K562 (cell line): ENCODE measurements at regions not wholly inside any gene's neighbourhood (a gene's known extent, or its start where the extent isn't known, plus 50 kb on each side); places are given as distances from the start of the nearest gene placed in this dataset.

Source experiments
- ATAC-seq: fragments of 200-7000 bp; cut with Tn5 transposase; 3 replicates; pipeline ENCODE4 v1.9.1; 2020; ENCODE audit warnings: moderate library complexity
- BruUV-seq: library from RNA; stranded (reverse); fragments of 400-500 nt; replicated peaks from 2 replicates; lab custom pipeline; 2021; lab: Mats Ljungman, UMichigan
- CTCF ChIA-PET: fragments of 300-600 bp; formaldehyde crosslinking; extraction: SDS; loops from one replicate; lab custom pipeline; 2021; ENCODE audit warnings: low intra/inter-chr PET ratio; lab: Yijun Ruan, JAX
- POLR2A ChIA-PET: fragments of 300-600, 350-650 bp; sonication (Branson Sonifier 250); formaldehyde crosslinking; extraction: SDS; loops from one replicate; lab custom pipeline; 2021; ENCODE audit warnings: antibody characterized with exemption, inconsistent platforms; lab: Yijun Ruan, JAX
- DNase-seq, 4 experiments: peaks; one replicate each; pipeline versions ENCODE4 v3.0.0 to v3.0.0-alpha.2; 2011 to 2018; ENCODE audit warnings: low spot score in 3 of 4, mixed read lengths in 3 of 4; ENCODE audit errors: extremely low read depth in 1 of 4
- FAIRE-seq: peaks from 2 replicates; lab custom pipeline; 2011; peaks lifted over from hg19 to GRCh38; lab: Jason Lieb, UNC
- H2AFZ ChIP-seq: 2 replicates; pipeline ENCODE4 v1.6.0; 2011; ENCODE audit warnings: low read depth, low read length, control low read depth, inconsistent platforms
- H3K27ac ChIP-seq: fragments of 200-600 bp; 3 replicates; pipeline ENCODE4 v1.8.0; 2011; ENCODE audit warnings: low read depth, mild to moderate bottlenecking, control low read depth, inconsistent platforms, low read length, moderate library complexity, mixed read lengths; ENCODE audit errors: extremely low read depth
- H3K27me3 ChIP-seq, 2 experiments: fragments of 300-600 bp in 1 of 2; 2 replicates in 1 of 2; 3 replicates in 1 of 2; pipeline versions ENCODE4 v1.6.0 to v1.8.0; 2011; ENCODE audit warnings: inconsistent platforms in 2 of 2, low read length in 2 of 2, mild to moderate bottlenecking in 1 of 2, mixed read lengths in 1 of 2, moderate library complexity in 1 of 2; ENCODE audit not compliant: control insufficient read depth in 2 of 2, insufficient read depth in 2 of 2
- H3K36me3 ChIP-seq: fragments of 300-600 bp; 3 replicates; pipeline ENCODE4 v1.8.0; 2011; ENCODE audit warnings: mild to moderate bottlenecking, low read length, inconsistent platforms; ENCODE audit not compliant: control insufficient read depth, insufficient read depth
- H3K4me1 ChIP-seq, 2 experiments: fragments of 200-600 bp in 1 of 2; replicated peaks in 1 of 2; 2 replicates in 1 of 2; 3 replicates in 1 of 2; pipeline versions ENCODE4 v1.5.1 to v1.8.0; 2011; ENCODE audit warnings: inconsistent platforms in 2 of 2, low read length in 2 of 2, mild to moderate bottlenecking in 1 of 2, mixed read lengths in 1 of 2, moderate library complexity in 1 of 2; ENCODE audit not compliant: control insufficient read depth in 2 of 2, insufficient read depth in 2 of 2
- H3K4me2 ChIP-seq: 2 replicates; pipeline ENCODE4 v1.6.1; 2011; ENCODE audit warnings: low read length, control low read depth, inconsistent platforms, mixed read lengths; ENCODE audit not compliant: insufficient read depth
- H3K4me3 ChIP-seq: fragments of 200-600 bp; sonication (generic), shearing (Covaris generic); 2 replicates; pipeline ENCODE4 v1.5.1; 2016; ENCODE audit warnings: control low read depth, inconsistent platforms
- H3K79me2 ChIP-seq: fragments of 200-600 bp; 3 replicates; pipeline ENCODE4 v1.8.0; 2011; ENCODE audit warnings: low read length, inconsistent platforms; ENCODE audit not compliant: control insufficient read depth, insufficient read depth
- H3K9ac ChIP-seq, 2 experiments: 2 replicates each; pipeline versions ENCODE4 v1.6.0 to v1.6.1; 2011; ENCODE audit warnings: low read depth in 2 of 2, low read length in 2 of 2, control low read depth in 1 of 2, inconsistent platforms in 1 of 2, mild to moderate bottlenecking in 1 of 2, mixed read lengths in 1 of 2; ENCODE audit not compliant: insufficient read depth in 1 of 2
- H3K9me1 ChIP-seq: one replicate; pipeline ENCODE4 v1.6.0; 2011; ENCODE audit warnings: inconsistent platforms, mild to moderate bottlenecking, low read length, moderate library complexity; ENCODE audit not compliant: control insufficient read depth, insufficient read depth
- H3K9me3 ChIP-seq: replicated peaks from 2 replicates; pipeline ENCODE4 v1.5.1; 2011; ENCODE audit warnings: low read depth, low read length, inconsistent platforms; ENCODE audit not compliant: control insufficient read depth, insufficient read depth
- H4K20me1 ChIP-seq: replicated peaks from 2 replicates; pipeline ENCODE4 v1.6.1; 2011; ENCODE audit warnings: low read length, inconsistent platforms, mixed read lengths; ENCODE audit not compliant: control insufficient read depth, insufficient read depth
- CBX3 ChIP-seq, 2 experiments: IDR thresholded peaks; 1 replicate in 1 of 2; 2 replicates in 1 of 2; pipeline ENCODE4 v1.6.1; 2012; ENCODE audit warnings: inconsistent platforms in 2 of 2, low read length in 2 of 2, borderline replicate concordance in 1 of 2, control low read depth in 1 of 2
- CREBBP ChIP-seq: IDR thresholded peaks from one replicate; pipeline ENCODE4 v1.6.1; 2012; ENCODE audit warnings: low read depth, mild to moderate bottlenecking, control low read depth, inconsistent platforms, low read length
- FOSL1 ChIP-seq: fragments of 200-800 bp; sonication (Bioruptor generic); conservative IDR thresholded peaks from 2 replicates; pipeline ENCODE4 v1.6.1; 2016; ENCODE audit warnings: missing genetic modification characterization, missing compliant biosample characterization
- HBP1 ChIP-seq: fragments of 450-650 bp; formaldehyde crosslinking; IDR thresholded peaks from 2 replicates; pipeline ENCODE4 v1.4.0; 2022; ENCODE audit warnings: missing genetic modification characterization
- NELFE ChIP-seq: IDR thresholded peaks from 2 replicates; pipeline ENCODE4 v1.6.1; 2011; ENCODE audit warnings: mild to moderate bottlenecking; ENCODE audit not compliant: insufficient read depth, insufficient read length
- POLR2AphosphoS2 ChIP-seq: IDR thresholded peaks from 2 replicates; pipeline ENCODE4 v1.6.1; 2012; ENCODE audit warnings: low read length, improper control_type of control experiment
- TCF7L2 ChIP-seq: fragments of 150-350 bp; IDR thresholded peaks from 2 replicates; pipeline ENCODE4 v1.6.1; 2016; ENCODE audit warnings: low read depth, mild to moderate bottlenecking, low read length, moderate library complexity
- TFAP4 ChIP-seq: sonication (generic); formaldehyde crosslinking; IDR thresholded peaks from 2 replicates; pipeline ENCODE4 v1.8.0; 2022; ENCODE audit warnings: missing genetic modification reagents, mild to moderate bottlenecking, moderate library complexity, borderline replicate concordance
- ZBTB2 ChIP-seq: fragments of 450-650 bp; IDR thresholded peaks from 2 replicates; pipeline ENCODE4 v1.6.1; 2016; ENCODE audit warnings: antibody characterized with exemption
- WGBS: fragments of 100-300 bp; shearing (Covaris generic); methylation state at CpG from one replicate; pipeline ENCODE4 v1.1.6; 2016; ENCODE audit warnings: low coverage, mixed read lengths; ENCODE audit not compliant: insufficient coverage; ENCODE audit errors: missing lambda C conversion rate; 5-methylcytosine and 5-hydroxymethylcytosine counted together
- in situ Hi-C: fragments of 300-500 bp; cut with MboI; formaldehyde crosslinking; loops from 4 replicates; pipeline ENCODE4 v1.15.0; 2018; ENCODE audit warnings: inconsistent platforms, mixed read lengths
- intact Hi-C: fragments of 100-400 bp; cut with micrococcal nuclease; formaldehyde crosslinking; loops from 2 replicates; pipeline ENCODE4 v1.14.2; 2022

GRCh38 chr18:2168022-2168421 lies 403.3 kb downstream of the METTL4 start:
- Histone ChIP-seq H3K4me2 (no peak overlapping the region), H3K4me1 (no peaks in the 10 kb centered on the region), H3K27me3 (no peaks in the 10 kb centered on the region), H3K27ac (no peak overlapping the region), H3K9me1 (no peaks in the 10 kb centered on the region), H4K20me1 (no peaks in the 10 kb centered on the region), H3K9ac (no peak overlapping the region), H3K79me2 (no peaks in the 10 kb centered on the region), H3K4me3 (no peak overlapping the region)
- POLR2A ChIA-PET = no interaction called here
- DNase-seq = no peak
- intact Hi-C loops = no loop called here
- ATAC-seq = no peak
- no peak for FAIRE-seq
- no peak for TF ChIP-seq TCF7L2
- no peak for TF ChIP-seq FOSL1
- TF ChIP-seq ZBTB2 = no peak
- no peak for TF ChIP-seq NELFE
- no peak for TF ChIP-seq HBP1 (CRISPR knock-in tag)
- no peak for TF ChIP-seq POLR2AphosphoS2
- TF ChIP-seq TFAP4 (CRISPR knock-in tag) = no peak
- no peak for TF ChIP-seq CBX3 (IDR thresholded peaks at IDR 0.05; ENCODE audit: borderline replicate concordance in 1 of 2, low read length in 2 of 2)
- TF ChIP-seq CREBBP = no peak
- TF ChIP-seq, all 486 proteins: peak for 0
- in situ Hi-C loops = no loop called here
- BruUV-seq = no TSS peak
- no peak overlapping the region for H2AFZ ChIP-seq
- H3K36me3 ChIP-seq = no peaks in the 10 kb centered on the region
- H3K9me3 ChIP-seq = no peaks in the 10 kb centered on the region
- CTCF ChIA-PET = no interaction called here
- 3% methylated on average over 5 of the region's 5 CpGs for WGBS
